ENCODE measurements at regions not wholly inside any gene's neighbourhood (a gene's known extent, or its start where the extent isn't known, plus 50 kb on each side); places are given as distances from the start of the nearest gene placed in this dataset.

DNA sequence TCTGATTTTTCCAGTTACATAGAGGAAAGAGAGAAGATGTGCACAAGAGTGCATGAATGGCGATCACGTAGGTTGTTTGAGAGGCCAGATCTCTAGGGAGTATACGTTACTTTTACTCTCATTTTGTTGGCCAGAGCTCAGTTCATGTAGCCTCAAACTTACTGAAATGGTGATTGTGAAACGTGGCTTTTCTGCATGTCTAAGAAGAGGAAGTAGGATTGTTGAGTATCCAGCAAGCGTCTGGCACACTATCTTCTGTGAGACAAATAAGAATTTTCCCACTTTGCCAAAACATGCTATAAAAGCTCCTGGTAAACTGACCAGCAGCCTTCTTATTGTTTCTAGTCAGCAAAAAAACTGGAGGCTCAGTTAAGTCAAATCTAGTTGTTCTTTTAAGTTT lies 264.5 kb upstream of the EMCN start:
- TF ChIP-seq ZFHX2 (tag by site-specific recombination; conservative IDR thresholded peaks at IDR 0.05): no peak
- TF ChIP-seq, protein P1, sequence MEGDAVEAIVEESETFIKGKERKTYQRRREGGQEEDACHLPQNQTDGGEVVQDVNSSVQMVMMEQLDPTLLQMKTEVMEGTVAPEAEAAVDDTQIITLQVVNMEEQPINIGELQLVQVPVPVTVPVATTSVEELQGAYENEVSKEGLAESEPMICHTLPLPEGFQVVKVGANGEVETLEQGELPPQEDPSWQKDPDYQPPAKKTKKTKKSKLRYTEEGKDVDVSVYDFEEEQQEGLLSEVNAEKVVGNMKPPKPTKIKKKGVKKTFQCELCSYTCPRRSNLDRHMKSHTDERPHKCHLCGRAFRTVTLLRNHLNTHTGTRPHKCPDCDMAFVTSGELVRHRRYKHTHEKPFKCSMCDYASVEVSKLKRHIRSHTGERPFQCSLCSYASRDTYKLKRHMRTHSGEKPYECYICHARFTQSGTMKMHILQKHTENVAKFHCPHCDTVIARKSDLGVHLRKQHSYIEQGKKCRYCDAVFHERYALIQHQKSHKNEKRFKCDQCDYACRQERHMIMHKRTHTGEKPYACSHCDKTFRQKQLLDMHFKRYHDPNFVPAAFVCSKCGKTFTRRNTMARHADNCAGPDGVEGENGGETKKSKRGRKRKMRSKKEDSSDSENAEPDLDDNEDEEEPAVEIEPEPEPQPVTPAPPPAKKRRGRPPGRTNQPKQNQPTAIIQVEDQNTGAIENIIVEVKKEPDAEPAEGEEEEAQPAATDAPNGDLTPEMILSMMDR (tag by site-specific recombination; IDR thresholded peaks at IDR 0.05): no peak
- TF ChIP-seq, protein P2, sequence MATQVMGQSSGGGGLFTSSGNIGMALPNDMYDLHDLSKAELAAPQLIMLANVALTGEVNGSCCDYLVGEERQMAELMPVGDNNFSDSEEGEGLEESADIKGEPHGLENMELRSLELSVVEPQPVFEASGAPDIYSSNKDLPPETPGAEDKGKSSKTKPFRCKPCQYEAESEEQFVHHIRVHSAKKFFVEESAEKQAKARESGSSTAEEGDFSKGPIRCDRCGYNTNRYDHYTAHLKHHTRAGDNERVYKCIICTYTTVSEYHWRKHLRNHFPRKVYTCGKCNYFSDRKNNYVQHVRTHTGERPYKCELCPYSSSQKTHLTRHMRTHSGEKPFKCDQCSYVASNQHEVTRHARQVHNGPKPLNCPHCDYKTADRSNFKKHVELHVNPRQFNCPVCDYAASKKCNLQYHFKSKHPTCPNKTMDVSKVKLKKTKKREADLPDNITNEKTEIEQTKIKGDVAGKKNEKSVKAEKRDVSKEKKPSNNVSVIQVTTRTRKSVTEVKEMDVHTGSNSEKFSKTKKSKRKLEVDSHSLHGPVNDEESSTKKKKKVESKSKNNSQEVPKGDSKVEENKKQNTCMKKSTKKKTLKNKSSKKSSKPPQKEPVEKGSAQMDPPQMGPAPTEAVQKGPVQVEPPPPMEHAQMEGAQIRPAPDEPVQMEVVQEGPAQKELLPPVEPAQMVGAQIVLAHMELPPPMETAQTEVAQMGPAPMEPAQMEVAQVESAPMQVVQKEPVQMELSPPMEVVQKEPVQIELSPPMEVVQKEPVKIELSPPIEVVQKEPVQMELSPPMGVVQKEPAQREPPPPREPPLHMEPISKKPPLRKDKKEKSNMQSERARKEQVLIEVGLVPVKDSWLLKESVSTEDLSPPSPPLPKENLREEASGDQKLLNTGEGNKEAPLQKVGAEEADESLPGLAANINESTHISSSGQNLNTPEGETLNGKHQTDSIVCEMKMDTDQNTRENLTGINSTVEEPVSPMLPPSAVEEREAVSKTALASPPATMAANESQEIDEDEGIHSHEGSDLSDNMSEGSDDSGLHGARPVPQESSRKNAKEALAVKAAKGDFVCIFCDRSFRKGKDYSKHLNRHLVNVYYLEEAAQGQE (tag by site-specific recombination; IDR thresholded peaks at IDR 0.05): no peak
- TF ChIP-seq ZNF707 (tag by site-specific recombination; IDR thresholded peaks at IDR 0.05): no peak
- TF ChIP-seq ATF2 (tag by site-specific recombination; IDR thresholded peaks at IDR 0.05; ENCODE audit: low read depth): no peak

All from HEK293 (cell line).